SH-SY5Y (cell line): ENCODE measurements at regions not wholly inside any gene's neighbourhood (a gene's known extent, or its start where the extent isn't known, plus 50 kb on each side); places are given as distances from the start of the nearest gene placed in this dataset.

Source experiments
- GATA2 ChIP-seq: IDR thresholded peaks from 2 replicates; pipeline ENCODE4 v1.6.1; 2011; ENCODE audit warnings: mild to moderate bottlenecking, low read depth, low read length
- GATA3 ChIP-seq: IDR thresholded peaks from 2 replicates; pipeline ENCODE4 v1.6.1; 2011; ENCODE audit warnings: low read depth, mild to moderate bottlenecking, low read length, moderate library complexity

DNA sequence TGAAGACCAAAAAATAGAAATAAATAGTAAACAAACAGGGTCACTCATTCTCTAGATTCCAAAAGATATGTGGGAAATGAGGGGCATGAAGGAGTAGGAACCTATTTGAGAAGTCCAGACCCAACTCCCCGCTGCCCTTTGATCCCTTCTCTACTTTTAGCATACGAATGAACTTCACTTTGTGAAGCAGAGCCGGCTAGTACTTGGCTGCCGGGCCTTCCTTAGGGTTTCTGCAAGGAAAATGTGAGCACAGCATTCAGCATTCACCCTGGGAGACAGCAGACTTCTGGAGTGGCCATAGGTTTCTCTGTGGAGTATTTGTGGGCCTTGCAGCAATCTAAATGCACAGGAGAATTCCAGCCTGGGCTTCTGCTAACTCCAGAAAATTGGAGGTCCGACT, 76.3 kb upstream of the PRKAR2B start:
- TF ChIP-seq GATA2 (no peak), GATA3 (no peak)
